HG02678 (cell line): ENCODE measurements at regions not wholly inside any gene's neighbourhood (a gene's known extent, or its start where the extent isn't known, plus 50 kb on each side); places are given as distances from the start of the nearest gene placed in this dataset.

Experiments used
- ATAC-seq: cut with Tn5 transposase; IDR thresholded peaks from one replicate; pipeline ENCODE4 v1.9.1; 2021; ENCODE audit warnings: mild to moderate bottlenecking, moderate library complexity; ENCODE audit not compliant: unreplicated experiment

GRCh38 chr3:178236555-178237277 is 299.5 kb upstream of the KCNMB2 start:
- ATAC-seq, result no peak

- no peak for ATAC-seq
Observed at GRCh38 chr3:178238179-178238578, 298.1 kb upstream of the KCNMB2 start.

GRCh38 chr3:178244733-178245709 is 291.2 kb upstream of the KCNMB2 start:
- ATAC-seq, result no peak

- ATAC-seq, result no peak
Observed at GRCh38 chr3:178246004-178246403, 290.2 kb upstream of the KCNMB2 start.

- ATAC-seq, result no peak
Observed at GRCh38 chr3:178255315-178255714, 280.9 kb upstream of the KCNMB2 start.

GRCh38 chr3:178257491-178257890 is 278.7 kb upstream of the KCNMB2 start:
- ATAC-seq, result no peak

- no peak for ATAC-seq
Observed at GRCh38 chr3:178258121-178258520, 278.1 kb upstream of the KCNMB2 start.

GRCh38 chr3:178259703-178260102 is 276.5 kb upstream of the KCNMB2 start:
- ATAC-seq, result no peak

- no peak for ATAC-seq
Observed at GRCh38 chr3:178260887-178261565, 275.2 kb upstream of the KCNMB2 start.

GRCh38 chr3:178263236-178263916 is 272.9 kb upstream of the KCNMB2 start:
- ATAC-seq, result no peak

GRCh38 chr3:178267158-178267844 is 268.9 kb upstream of the KCNMB2 start:
- ATAC-seq, result no peak

GRCh38 chr3:178270838-178271237 is 265.4 kb upstream of the KCNMB2 start:
- ATAC-seq, result no peak

GRCh38 chr3:178271740-178272387 is 264.4 kb upstream of the KCNMB2 start:
- no peak for ATAC-seq

GRCh38 chr3:178272841-178273240 is 263.4 kb upstream of the KCNMB2 start:
- no peak for ATAC-seq

- ATAC-seq, result no peak
Observed at GRCh38 chr3:178274711-178275110, 261.5 kb upstream of the KCNMB2 start.

GRCh38 chr3:178275311-178275710 is 260.9 kb upstream of the KCNMB2 start:
- ATAC-seq, result no peak

- ATAC-seq, result no peak
Observed at GRCh38 chr3:178275793-178276192, 260.4 kb upstream of the KCNMB2 start.

- ATAC-seq, result no peak
Observed at GRCh38 chr3:178277605-178278004, 258.6 kb upstream of the KCNMB2 start.

GRCh38 chr3:178283561-178283960 is 252.7 kb upstream of the KCNMB2 start:
- no peak for ATAC-seq

- ATAC-seq, result no peak
Observed at GRCh38 chr3:178284181-178284580, 252.1 kb upstream of the KCNMB2 start.
